Caco-2 (cell line): ENCODE measurements at regions not wholly inside any gene's neighbourhood (a gene's known extent, or its start where the extent isn't known, plus 50 kb on each side); places are given as distances from the start of the nearest gene placed in this dataset.

Experiments used
- BruUV-seq: library from RNA; stranded (reverse); fragments of 400-500 nt; replicated peaks from 2 replicates; lab custom pipeline; 2021; lab: Mats Ljungman, UMichigan
- CTCF ChIA-PET: fragments of 300-600 bp; sonication (Branson Sonifier 250); formaldehyde crosslinking; loops from one replicate; lab custom pipeline; 2022; ENCODE audit warnings: antibody characterized with exemption; lab: Charles Lee
- POLR2A ChIA-PET: fragments of 300-600 bp; sonication (Branson Sonifier 250); formaldehyde crosslinking; loops from one replicate; lab custom pipeline; 2022; ENCODE audit warnings: antibody characterized with exemption; lab: Charles Lee
- DNase-seq, 2 experiments: peaks; one replicate each; pipeline versions ENCODE4 v3.0.0 to v3.0.0-alpha.2; 2020 to 2022
- H3K27me3 ChIP-seq: replicated peaks from 2 replicates; pipeline ENCODE4 v1.6.0; 2011; ENCODE audit warnings: low read length; ENCODE audit not compliant: control insufficient read depth, insufficient read depth
- H3K36me3 ChIP-seq: 2 replicates; pipeline ENCODE4 v1.5.1; 2011; ENCODE audit warnings: low read length; ENCODE audit not compliant: control insufficient read depth, insufficient read depth
- H3K4me1 ChIP-seq: fragments of 250-450 bp; sonication (Bioruptor Pico); 2 replicates; pipeline ENCODE4 v1.5.1; 2020; ENCODE audit warnings: mild to moderate bottlenecking
- H3K4me3 ChIP-seq: 2 replicates; pipeline ENCODE4 v1.5.1; 2011; ENCODE audit warnings: low read depth, mild to moderate bottlenecking, control low read depth, low read length
- H3K9me3 ChIP-seq: fragments of 250-450 bp; sonication (Bioruptor Pico); 2 replicates; pipeline ENCODE4 v1.5.1; 2020; ENCODE audit warnings: mild to moderate bottlenecking, moderate library complexity
- H3K27ac Mint-ChIP-seq: one replicate; pipeline ENCODE4 v1.8.0; 2022; ENCODE audit warnings: mixed read lengths; ENCODE audit not compliant: unreplicated experiment
- H3K27me3 Mint-ChIP-seq: one replicate; pipeline ENCODE4 v1.8.0; 2022; ENCODE audit warnings: mixed read lengths; ENCODE audit not compliant: insufficient read depth, unreplicated experiment
- H3K36me3 Mint-ChIP-seq: one replicate; pipeline ENCODE4 v1.8.0; 2022; ENCODE audit warnings: mild to moderate bottlenecking, mixed read lengths; ENCODE audit not compliant: insufficient read depth, unreplicated experiment
- H3K4me1 Mint-ChIP-seq: one replicate; pipeline ENCODE4 v1.8.0; 2022; ENCODE audit warnings: low read depth, mixed read lengths; ENCODE audit not compliant: unreplicated experiment
- H3K4me3 Mint-ChIP-seq: one replicate; pipeline ENCODE4 v1.8.0; 2022; ENCODE audit warnings: mild to moderate bottlenecking, moderate library complexity, mixed read lengths; ENCODE audit not compliant: unreplicated experiment
- H3K9me3 Mint-ChIP-seq: one replicate; pipeline ENCODE4 v1.8.0; 2022; ENCODE audit warnings: mixed read lengths; ENCODE audit not compliant: unreplicated experiment
- intact Hi-C: fragments of 100-400 bp; cut with micrococcal nuclease; formaldehyde crosslinking; loops from one replicate; pipeline ENCODE4 v1.10.0; 2022; ENCODE audit not compliant: unreplicated experiment
- TF ChIP-seq, protein P1 (sequence below), 2 experiments: fragments of 200-600 bp in 1 of 2; IDR thresholded peaks; 1 replicate in 1 of 2; 2 replicates in 1 of 2; pipeline versions ENCODE4 v1.5.1 to v1.8.0; 2011 to 2022; ENCODE audit warnings: antibody characterized with exemption in 1 of 2, control low read depth in 1 of 2, inconsistent platforms in 1 of 2, low read depth in 1 of 2, low read length in 1 of 2, mild to moderate bottlenecking in 1 of 2, moderate library complexity in 1 of 2; ENCODE audit not compliant: insufficient read depth in 1 of 2, severe bottlenecking in 1 of 2, unreplicated experiment in 1 of 2

DNA sequence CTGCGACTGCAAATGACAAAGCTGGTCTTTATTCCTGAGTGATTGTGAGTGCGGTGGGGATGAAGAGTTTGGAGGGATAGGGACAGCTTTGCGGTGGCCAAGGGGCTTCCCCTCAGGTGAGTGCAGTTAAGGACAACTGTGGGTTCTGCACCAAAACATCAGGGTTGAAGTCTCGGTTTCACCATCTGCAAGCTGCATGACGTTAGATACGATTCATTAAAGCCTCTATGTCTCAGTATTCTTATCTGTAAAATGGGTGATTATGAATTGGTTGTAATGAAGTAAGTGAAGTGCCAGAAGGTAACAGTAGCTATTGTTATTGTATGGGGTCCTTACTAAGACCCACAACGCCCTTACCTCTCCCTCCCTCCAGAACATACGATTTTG is 226.8 kb upstream of the DAPK1 start:
- Mint-ChIP-seq H3K9me3 (no peaks in the 10 kb centered on the region), H3K4me3 (no peak overlapping the region), H3K36me3 (no peaks in the 10 kb centered on the region), H3K27ac (no peak overlapping the region), H3K4me1 (no peaks in the 10 kb centered on the region), H3K27me3 (no peaks in the 10 kb centered on the region)
- Histone ChIP-seq H3K36me3 (no peaks in the 10 kb centered on the region), H3K27me3 (no peaks in the 10 kb centered on the region), H3K9me3 (no peaks in the 10 kb centered on the region), H3K4me1 (no peaks in the 10 kb centered on the region), H3K4me3 (no peak overlapping the region)
- ChIA-PET POLR2A (no interaction called here), CTCF (no interaction called here)
- DNase-seq, result no peak
- intact Hi-C loops, result no loop called here
- TF ChIP-seq, protein P1, sequence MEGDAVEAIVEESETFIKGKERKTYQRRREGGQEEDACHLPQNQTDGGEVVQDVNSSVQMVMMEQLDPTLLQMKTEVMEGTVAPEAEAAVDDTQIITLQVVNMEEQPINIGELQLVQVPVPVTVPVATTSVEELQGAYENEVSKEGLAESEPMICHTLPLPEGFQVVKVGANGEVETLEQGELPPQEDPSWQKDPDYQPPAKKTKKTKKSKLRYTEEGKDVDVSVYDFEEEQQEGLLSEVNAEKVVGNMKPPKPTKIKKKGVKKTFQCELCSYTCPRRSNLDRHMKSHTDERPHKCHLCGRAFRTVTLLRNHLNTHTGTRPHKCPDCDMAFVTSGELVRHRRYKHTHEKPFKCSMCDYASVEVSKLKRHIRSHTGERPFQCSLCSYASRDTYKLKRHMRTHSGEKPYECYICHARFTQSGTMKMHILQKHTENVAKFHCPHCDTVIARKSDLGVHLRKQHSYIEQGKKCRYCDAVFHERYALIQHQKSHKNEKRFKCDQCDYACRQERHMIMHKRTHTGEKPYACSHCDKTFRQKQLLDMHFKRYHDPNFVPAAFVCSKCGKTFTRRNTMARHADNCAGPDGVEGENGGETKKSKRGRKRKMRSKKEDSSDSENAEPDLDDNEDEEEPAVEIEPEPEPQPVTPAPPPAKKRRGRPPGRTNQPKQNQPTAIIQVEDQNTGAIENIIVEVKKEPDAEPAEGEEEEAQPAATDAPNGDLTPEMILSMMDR (IDR thresholded peaks at IDR 0.05; ENCODE audit: insufficient read depth in 1 of 2, low read depth in 1 of 2, low read length in 1 of 2, severe bottlenecking in 1 of 2, unreplicated experiment in 1 of 2), result no peak
- no TSS peak for BruUV-seq

DNA sequence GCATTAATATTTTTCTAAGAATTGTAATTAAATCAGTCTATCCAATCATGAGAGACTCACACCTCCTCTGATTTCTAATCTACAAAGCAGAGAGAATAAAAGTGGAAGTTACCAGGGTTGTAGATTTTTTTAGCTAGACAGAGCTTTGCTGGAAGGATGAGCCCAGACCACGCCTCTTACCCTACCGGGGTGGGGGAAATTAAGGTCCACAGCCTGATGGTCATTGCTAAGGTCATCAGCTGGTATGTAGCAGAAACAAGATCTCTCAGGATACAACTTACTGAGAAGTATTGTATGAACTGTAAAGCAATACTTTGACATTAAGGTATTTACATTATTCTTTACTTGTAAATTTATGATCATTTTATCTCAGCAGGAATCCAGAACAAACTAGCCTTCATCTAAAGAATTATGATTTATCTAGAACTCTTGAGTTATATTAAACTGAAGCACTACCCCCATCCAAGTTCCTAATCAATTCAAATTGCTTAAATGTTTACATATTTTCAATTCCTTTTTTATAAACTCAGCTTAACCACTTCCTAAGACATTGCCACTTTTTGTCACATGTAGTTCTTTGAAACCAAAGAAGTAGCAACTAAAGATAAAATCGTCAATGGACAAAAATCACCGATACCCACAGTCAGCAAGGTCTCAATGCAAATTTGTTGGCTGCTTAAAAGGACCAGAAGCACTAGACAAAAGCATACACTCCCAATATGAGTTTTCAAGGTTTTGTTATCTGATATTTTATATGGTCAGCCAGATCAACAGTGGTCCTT is 225.8 kb upstream of the DAPK1 start:
- no peaks in the 10 kb centered on the region for H3K27me3 ChIP-seq
- no TSS peak for BruUV-seq
- POLR2A ChIA-PET, result no interaction called here

DNA sequence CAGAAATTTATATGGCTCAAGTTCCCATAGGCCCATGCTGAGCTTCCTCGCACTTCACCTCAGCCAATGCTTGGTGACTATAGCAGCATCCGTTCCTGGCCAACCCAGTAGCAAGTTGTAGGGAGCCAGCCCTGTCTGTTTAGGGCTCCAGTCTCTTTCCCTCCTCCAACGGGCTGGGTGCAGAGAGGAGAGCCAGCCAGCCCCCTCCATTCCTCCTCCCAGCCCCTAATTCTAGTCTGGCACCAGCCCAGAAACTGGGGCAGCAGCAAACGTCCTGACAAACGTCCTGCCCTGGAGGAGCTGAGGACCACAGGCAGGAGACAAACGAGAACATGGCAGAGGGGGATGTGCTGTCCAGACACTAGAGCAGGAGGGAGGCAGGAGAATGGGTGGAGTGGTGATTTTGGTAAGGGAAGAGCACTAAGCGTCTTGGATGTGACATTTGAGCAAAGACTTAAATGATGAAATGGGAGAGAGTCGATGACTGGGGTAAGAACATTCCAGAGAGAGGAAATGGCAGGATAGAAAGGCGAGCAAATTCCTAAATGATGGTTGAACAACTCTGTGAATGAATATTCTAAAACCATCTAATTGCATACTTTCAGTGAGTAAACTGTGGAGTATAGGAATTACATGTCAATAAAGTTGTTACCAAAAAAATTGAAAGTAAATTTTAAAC is 222.5 kb upstream of the DAPK1 start:
- H3K9me3 Mint-ChIP-seq, result no peaks in the 10 kb centered on the region
- no peaks in the 10 kb centered on the region for H3K36me3 ChIP-seq
- H3K27me3 ChIP-seq, result no peaks in the 10 kb centered on the region
- H3K9me3 ChIP-seq, result no peaks in the 10 kb centered on the region
- no peak overlapping the region for H3K4me3 Mint-ChIP-seq
- H3K27ac Mint-ChIP-seq, result no peak overlapping the region
- no peaks in the 10 kb centered on the region for H3K36me3 Mint-ChIP-seq
- BruUV-seq, result no TSS peak
- TF ChIP-seq, protein P1 (IDR thresholded peaks at IDR 0.05; ENCODE audit: insufficient read depth in 1 of 2, low read depth in 1 of 2, low read length in 1 of 2, severe bottlenecking in 1 of 2, unreplicated experiment in 1 of 2), result no peak
- no peaks in the 10 kb centered on the region for H3K4me1 Mint-ChIP-seq
- ChIA-PET CTCF (no interaction called here), POLR2A (no interaction called here)
- no peak overlapping the region for H3K4me3 ChIP-seq
- no peak for DNase-seq
- no peaks in the 10 kb centered on the region for H3K27me3 Mint-ChIP-seq
- intact Hi-C loops, result no loop called here
- no peaks in the 10 kb centered on the region for H3K4me1 ChIP-seq

More for the DNA sequence above, 225.8 kb upstream of the DAPK1 start:
- H3K4me1 ChIP-seq, result no peaks in the 10 kb centered on the region
- no peaks in the 10 kb centered on the region for H3K9me3 ChIP-seq
- no peak for DNase-seq
- intact Hi-C loops, result no loop called here
- TF ChIP-seq, protein P1 (IDR thresholded peaks at IDR 0.05; ENCODE audit: insufficient read depth in 1 of 2, low read depth in 1 of 2, low read length in 1 of 2, severe bottlenecking in 1 of 2, unreplicated experiment in 1 of 2), result no peak
- Mint-ChIP-seq H3K4me1 (no peaks in the 10 kb centered on the region), H3K36me3 (no peaks in the 10 kb centered on the region), H3K9me3 (no peaks in the 10 kb centered on the region), H3K27ac (no peak overlapping the region), H3K4me3 (no peak overlapping the region), H3K27me3 (no peaks in the 10 kb centered on the region)
- CTCF ChIA-PET, result no interaction called here
- H3K36me3 ChIP-seq, result no peaks in the 10 kb centered on the region
- no peak overlapping the region for H3K4me3 ChIP-seq
